ENCODE measurements at regions not wholly inside any gene's neighbourhood (a gene's known extent, or its start where the extent isn't known, plus 50 kb on each side); places are given as distances from the start of the nearest gene placed in this dataset.

GRCh38 chr12:75724928-75725312, 213.5 kb upstream of the KRR1 start:
- H3K4me1 ChIP-seq, result peaks cover 55% of the 10 kb centered on the region
- Mint-ChIP-seq H3K9me3 (ENCODE audit: unreplicated experiment) (no peaks in the 10 kb centered on the region), H3K27me3 (ENCODE audit: insufficient read depth, unreplicated experiment) (no peaks in the 10 kb centered on the region), H3K36me3 (ENCODE audit: insufficient read depth, unreplicated experiment) (no peaks in the 10 kb centered on the region), H3K27ac (ENCODE audit: unreplicated experiment) (peak overlapping the region; percentile 42), H3K4me1 (ENCODE audit: low read depth, unreplicated experiment) (peaks cover 50% of the 10 kb centered on the region), H3K4me3 (ENCODE audit: unreplicated experiment) (no peak overlapping the region)
- DNase-seq, result no peak
- intact Hi-C loops (cut with micrococcal nuclease; ENCODE audit: unreplicated experiment), result no loop called here
- ChIA-PET CTCF (no interaction called here), POLR2A (no interaction called here)
- BruUV-seq (replicated peaks), result no TSS peak
- H3K27me3 ChIP-seq (replicated peaks; ENCODE audit: control insufficient read depth, insufficient read depth, low read length), result no peaks in the 10 kb centered on the region
- no peaks in the 10 kb centered on the region for H3K36me3 ChIP-seq (ENCODE audit: control insufficient read depth, insufficient read depth, low read length)
- no peak overlapping the region for H3K4me3 ChIP-seq (ENCODE audit: low read depth, low read length)
- 0 out of 2 replicates have a peak, but pooled peaks cover 3% of the 10 kb centered on the region for H3K9me3 ChIP-seq
- no peak for TF ChIP-seq CTCF (IDR thresholded peaks at IDR 0.05; ENCODE audit: insufficient read depth in 1 of 2, low read depth in 1 of 2, low read length in 1 of 2, severe bottlenecking in 1 of 2, unreplicated experiment in 1 of 2)

GRCh38 chr12:75724307-75724927, 213.0 kb upstream of the KRR1 start:
- Mint-ChIP-seq H3K4me3 (ENCODE audit: unreplicated experiment) (no peak overlapping the region), H3K9me3 (ENCODE audit: unreplicated experiment) (no peaks in the 10 kb centered on the region), H3K4me1 (ENCODE audit: low read depth, unreplicated experiment) (peaks cover 50% of the 10 kb centered on the region), H3K27ac (ENCODE audit: unreplicated experiment) (peak overlapping the region; percentile 42), H3K36me3 (ENCODE audit: insufficient read depth, unreplicated experiment) (no peaks in the 10 kb centered on the region), H3K27me3 (ENCODE audit: insufficient read depth, unreplicated experiment) (no peaks in the 10 kb centered on the region)
- intact Hi-C loops (cut with micrococcal nuclease; ENCODE audit: unreplicated experiment), result no loop called here
- no peak for TF ChIP-seq CTCF (IDR thresholded peaks at IDR 0.05; ENCODE audit: insufficient read depth in 1 of 2, low read depth in 1 of 2, low read length in 1 of 2, severe bottlenecking in 1 of 2, unreplicated experiment in 1 of 2)
- H3K9me3 ChIP-seq, result 0 out of 2 replicates have a peak, but pooled peaks cover 3% of the 10 kb centered on the region
- ChIA-PET CTCF (no interaction called here), POLR2A (no interaction called here)
- no peak overlapping the region for H3K4me3 ChIP-seq (ENCODE audit: low read depth, low read length)
- no peak for DNase-seq
- no TSS peak for BruUV-seq (replicated peaks)
- peaks cover 60% of the 10 kb centered on the region for H3K4me1 ChIP-seq
- H3K36me3 ChIP-seq (ENCODE audit: control insufficient read depth, insufficient read depth, low read length), result no peaks in the 10 kb centered on the region
- no peaks in the 10 kb centered on the region for H3K27me3 ChIP-seq (replicated peaks; ENCODE audit: control insufficient read depth, insufficient read depth, low read length)

GRCh38 chr12:75722714-75723200, 211.3 kb upstream of the KRR1 start:
- H3K4me3 Mint-ChIP-seq (ENCODE audit: unreplicated experiment), result no peak overlapping the region
- TF ChIP-seq CTCF (IDR thresholded peaks at IDR 0.05; ENCODE audit: insufficient read depth in 1 of 2, low read depth in 1 of 2, low read length in 1 of 2, severe bottlenecking in 1 of 2, unreplicated experiment in 1 of 2), result no peak
- intact Hi-C loops (cut with micrococcal nuclease; ENCODE audit: unreplicated experiment), result loop anchor here (2.0 kb wide), 1 partner anchor 56 kb away; no protein-coding TSS in a partner anchor
- Histone ChIP-seq H3K9me3 (0 out of 2 replicates have a peak, but pooled peaks cover 2% of the 10 kb centered on the region), H3K4me3 (ENCODE audit: low read depth, low read length) (no peak overlapping the region), H3K27me3 (replicated peaks; ENCODE audit: control insufficient read depth, insufficient read depth, low read length) (no peaks in the 10 kb centered on the region), H3K4me1 (peaks cover 62% of the 10 kb centered on the region), H3K36me3 (ENCODE audit: control insufficient read depth, insufficient read depth, low read length) (no peaks in the 10 kb centered on the region)
- no peaks in the 10 kb centered on the region for H3K36me3 Mint-ChIP-seq (ENCODE audit: insufficient read depth, unreplicated experiment)
- H3K27me3 Mint-ChIP-seq (ENCODE audit: insufficient read depth, unreplicated experiment), result no peaks in the 10 kb centered on the region
- peak overlapping the region; percentile 68 for H3K27ac Mint-ChIP-seq (ENCODE audit: unreplicated experiment)
- ChIA-PET POLR2A (no interaction called here), CTCF (no interaction called here)
- BruUV-seq (replicated peaks), result no TSS peak
- no peak for DNase-seq
- peaks cover 50% of the 10 kb centered on the region for H3K4me1 Mint-ChIP-seq (ENCODE audit: low read depth, unreplicated experiment)
- H3K9me3 Mint-ChIP-seq (ENCODE audit: unreplicated experiment), result no peaks in the 10 kb centered on the region
